ENCODE measurements at regions not wholly inside any gene's neighbourhood (a gene's known extent, or its start where the extent isn't known, plus 50 kb on each side); places are given as distances from the start of the nearest gene placed in this dataset.

GRCh38 chr10:111989136-111989911 is 194.2 kb downstream of the GPAM start:
- no peak overlapping the region for H3K4me3 ChIP-seq (ENCODE audit: low read depth in 1 of 3, low read length in 3 of 3)
- no peaks in the 10 kb centered on the region for H3K27me3 ChIP-seq (ENCODE audit: control insufficient read depth in 3 of 3, insufficient read depth in 3 of 3, low read length in 3 of 3)
- no peaks in the 10 kb centered on the region for H3K4me1 ChIP-seq (ENCODE audit: control insufficient read depth in 3 of 3, insufficient read depth in 2 of 3, low read depth in 1 of 3, low read length in 2 of 3)
- no peaks in the 10 kb centered on the region for H3K9me3 ChIP-seq (ENCODE audit: control insufficient read depth in 2 of 2, insufficient read depth in 1 of 2, low read depth in 1 of 2, low read length in 1 of 2)
- no peak for DNase-seq
- no peak overlapping the region for H3K27ac ChIP-seq (ENCODE audit: low read depth in 1 of 3, low read length in 2 of 3)
- 72 to 78% (median 75%) methylated on average over 21 of the region's 21 CpGs for WGBS, 3 donors
- H3K36me3 ChIP-seq (ENCODE audit: control insufficient read depth in 3 of 3, insufficient read depth in 2 of 3, low read depth in 1 of 3, low read length in 3 of 3): no peaks in the 10 kb centered on the region
- FAIRE-seq: no peak

- Histone ChIP-seq H3K27ac (ENCODE audit: low read depth in 1 of 3, low read length in 2 of 3) (no peak overlapping the region), H3K9me3 (ENCODE audit: control insufficient read depth in 2 of 2, insufficient read depth in 1 of 2, low read depth in 1 of 2, low read length in 1 of 2) (peaks cover 0 to 2% of the 10 kb centered on the region in 2 donors), H3K4me3 (ENCODE audit: low read depth in 1 of 3, low read length in 3 of 3) (no peak overlapping the region), H3K27me3 (ENCODE audit: control insufficient read depth in 3 of 3, insufficient read depth in 3 of 3, low read length in 3 of 3) (no peaks in the 10 kb centered on the region), H3K36me3 (ENCODE audit: control insufficient read depth in 3 of 3, insufficient read depth in 2 of 3, low read depth in 1 of 3, low read length in 3 of 3) (no peaks in the 10 kb centered on the region), H3K4me1 (ENCODE audit: control insufficient read depth in 3 of 3, insufficient read depth in 2 of 3, low read depth in 1 of 3, low read length in 2 of 3) (no peaks in the 10 kb centered on the region)
- WGBS, 3 donors: 66 to 76% (median 72%) methylated on average over 3 of the region's 3 CpGs
- FAIRE-seq (no peak), DNase-seq (no peak)
These were observed 192.8 kb downstream of the GPAM start for GRCh38 chr10:111990734-111991133.

GRCh38 chr10:111993321-111993720 is 190.2 kb downstream of the GPAM start:
- H3K9me3 ChIP-seq (ENCODE audit: control insufficient read depth in 2 of 2, insufficient read depth in 1 of 2, low read depth in 1 of 2, low read length in 1 of 2): peaks cover 0 to 2% of the 10 kb centered on the region in 2 donors
- H3K27me3 ChIP-seq (ENCODE audit: control insufficient read depth in 3 of 3, insufficient read depth in 3 of 3, low read length in 3 of 3): no peaks in the 10 kb centered on the region
- DNase-seq (no peak), FAIRE-seq (no peak)
- no peak overlapping the region for H3K4me3 ChIP-seq (ENCODE audit: low read depth in 1 of 3, low read length in 3 of 3)
- 77 to 94% (median 86%) methylated on average over 1 of the region's 1 CpG for WGBS, 3 donors
- H3K4me1 ChIP-seq (ENCODE audit: control insufficient read depth in 3 of 3, insufficient read depth in 2 of 3, low read depth in 1 of 3, low read length in 2 of 3): no peaks in the 10 kb centered on the region
- no peak overlapping the region for H3K27ac ChIP-seq (ENCODE audit: low read depth in 1 of 3, low read length in 2 of 3)
- H3K36me3 ChIP-seq (ENCODE audit: control insufficient read depth in 3 of 3, insufficient read depth in 2 of 3, low read depth in 1 of 3, low read length in 3 of 3): no peaks in the 10 kb centered on the region

GRCh38 chr10:111993872-111994426 is 189.6 kb downstream of the GPAM start:
- no peaks in the 10 kb centered on the region for H3K36me3 ChIP-seq (ENCODE audit: control insufficient read depth in 3 of 3, insufficient read depth in 2 of 3, low read depth in 1 of 3, low read length in 3 of 3)
- DNase-seq: no peak
- H3K9me3 ChIP-seq (ENCODE audit: control insufficient read depth in 2 of 2, insufficient read depth in 1 of 2, low read depth in 1 of 2, low read length in 1 of 2): peaks cover 0 to 2% of the 10 kb centered on the region in 2 donors
- H3K4me3 ChIP-seq (ENCODE audit: low read depth in 1 of 3, low read length in 3 of 3): no peak overlapping the region
- no peaks in the 10 kb centered on the region for H3K4me1 ChIP-seq (ENCODE audit: control insufficient read depth in 3 of 3, insufficient read depth in 2 of 3, low read depth in 1 of 3, low read length in 2 of 3)
- WGBS, 3 donors: 47 to 58% (median 57%) methylated on average over 4 of the region's 4 CpGs
- no peak for FAIRE-seq
- H3K27ac ChIP-seq (ENCODE audit: low read depth in 1 of 3, low read length in 2 of 3): no peak overlapping the region
- H3K27me3 ChIP-seq (ENCODE audit: control insufficient read depth in 3 of 3, insufficient read depth in 3 of 3, low read length in 3 of 3): no peaks in the 10 kb centered on the region

- no peaks in the 10 kb centered on the region for H3K36me3 ChIP-seq (ENCODE audit: control insufficient read depth in 3 of 3, insufficient read depth in 2 of 3, low read depth in 1 of 3, low read length in 3 of 3)
- H3K27ac ChIP-seq (ENCODE audit: low read depth in 1 of 3, low read length in 2 of 3): no peak overlapping the region
- peaks cover 0 to 2% of the 10 kb centered on the region in 2 donors for H3K9me3 ChIP-seq (ENCODE audit: control insufficient read depth in 2 of 2, insufficient read depth in 1 of 2, low read depth in 1 of 2, low read length in 1 of 2)
- FAIRE-seq: no peak
- no peak overlapping the region for H3K4me3 ChIP-seq (ENCODE audit: low read depth in 1 of 3, low read length in 3 of 3)
- WGBS, 3 donors: 63 to 70% (median 64%) methylated on average over 2 of the region's 2 CpGs
- H3K4me1 ChIP-seq (ENCODE audit: control insufficient read depth in 3 of 3, insufficient read depth in 2 of 3, low read depth in 1 of 3, low read length in 2 of 3): no peaks in the 10 kb centered on the region
- no peaks in the 10 kb centered on the region for H3K27me3 ChIP-seq (ENCODE audit: control insufficient read depth in 3 of 3, insufficient read depth in 3 of 3, low read length in 3 of 3)
- DNase-seq: no peak
These were observed 187.5 kb downstream of the GPAM start for GRCh38 chr10:111996103-111996502.

GRCh38 chr10:111998728-111999127 is 184.8 kb downstream of the GPAM start:
- H3K27me3 ChIP-seq (ENCODE audit: control insufficient read depth in 3 of 3, insufficient read depth in 3 of 3, low read length in 3 of 3): no peaks in the 10 kb centered on the region

GRCh38 chr10:111999205-111999914 is 184.2 kb downstream of the GPAM start:
- Histone ChIP-seq H3K9me3 (ENCODE audit: control insufficient read depth in 2 of 2, insufficient read depth in 1 of 2, low read depth in 1 of 2, low read length in 1 of 2) (peaks cover 0 to 2% of the 10 kb centered on the region in 2 donors), H3K4me1 (ENCODE audit: control insufficient read depth in 3 of 3, insufficient read depth in 2 of 3, low read depth in 1 of 3, low read length in 2 of 3) (no peaks in the 10 kb centered on the region), H3K36me3 (ENCODE audit: control insufficient read depth in 3 of 3, insufficient read depth in 2 of 3, low read depth in 1 of 3, low read length in 3 of 3) (no peaks in the 10 kb centered on the region), H3K4me3 (ENCODE audit: low read depth in 1 of 3, low read length in 3 of 3) (no peak overlapping the region), H3K27me3 (ENCODE audit: control insufficient read depth in 3 of 3, insufficient read depth in 3 of 3, low read length in 3 of 3) (no peaks in the 10 kb centered on the region), H3K27ac (ENCODE audit: low read depth in 1 of 3, low read length in 2 of 3) (no peak overlapping the region)
- DNase-seq: no peak
- WGBS, 3 donors: 56 to 61% (median 61%) methylated on average over 4 of the region's 4 CpGs
- no peak for FAIRE-seq

More at GRCh38 chr10:111998728-111999127, 184.8 kb downstream of the GPAM start:
- Histone ChIP-seq H3K9me3 (ENCODE audit: control insufficient read depth in 2 of 2, insufficient read depth in 1 of 2, low read depth in 1 of 2, low read length in 1 of 2) (peaks cover 0 to 2% of the 10 kb centered on the region in 2 donors), H3K27ac (ENCODE audit: low read depth in 1 of 3, low read length in 2 of 3) (no peak overlapping the region), H3K4me3 (ENCODE audit: low read depth in 1 of 3, low read length in 3 of 3) (no peak overlapping the region), H3K36me3 (ENCODE audit: control insufficient read depth in 3 of 3, insufficient read depth in 2 of 3, low read depth in 1 of 3, low read length in 3 of 3) (no peaks in the 10 kb centered on the region), H3K4me1 (ENCODE audit: control insufficient read depth in 3 of 3, insufficient read depth in 2 of 3, low read depth in 1 of 3, low read length in 2 of 3) (no peaks in the 10 kb centered on the region)
- DNase-seq (no peak), FAIRE-seq (no peak)
- 77 to 80% (median 77%) methylated on average over 7 of the region's 7 CpGs for WGBS, 3 donors

- FAIRE-seq: no peak
- Histone ChIP-seq H3K4me1 (ENCODE audit: control insufficient read depth in 3 of 3, insufficient read depth in 2 of 3, low read depth in 1 of 3, low read length in 2 of 3) (no peaks in the 10 kb centered on the region), H3K27ac (ENCODE audit: low read depth in 1 of 3, low read length in 2 of 3) (no peak overlapping the region), H3K36me3 (ENCODE audit: control insufficient read depth in 3 of 3, insufficient read depth in 2 of 3, low read depth in 1 of 3, low read length in 3 of 3) (no peaks in the 10 kb centered on the region), H3K9me3 (ENCODE audit: control insufficient read depth in 2 of 2, insufficient read depth in 1 of 2, low read depth in 1 of 2, low read length in 1 of 2) (no peaks in the 10 kb centered on the region), H3K4me3 (ENCODE audit: low read depth in 1 of 3, low read length in 3 of 3) (no peak overlapping the region), H3K27me3 (ENCODE audit: control insufficient read depth in 3 of 3, insufficient read depth in 3 of 3, low read length in 3 of 3) (no peaks in the 10 kb centered on the region)
- DNase-seq: no peak
- 26 to 36% (median 30%) methylated on average over 3 of the region's 3 CpGs for WGBS, 3 donors
These were observed 183.7 kb downstream of the GPAM start for GRCh38 chr10:111999915-112000302.

All from small intestine (tissue), 7 donors.